Activated CD8-positive, alpha-beta T cell treated with anti-CD3 and anti-CD28 coated beads for 36 hours (primary cell): ENCODE measurements at regions not wholly inside any gene's neighbourhood (a gene's known extent, or its start where the extent isn't known, plus 50 kb on each side); places are given as distances from the start of the nearest gene placed in this dataset.

Experiments
- ATAC-seq: fragments of 200-7000 bp; cut with Tn5 transposase; one replicate; pipeline ENCODE4 v1.10.0; 2021; ENCODE audit warnings: mild to moderate bottlenecking, moderate library complexity
- CTCF ChIA-PET: fragments of 350-600 bp; sonication (Branson Sonifier 250); formaldehyde crosslinking; loops from one replicate; lab custom pipeline; 2021; ENCODE audit warnings: antibody characterized with exemption; lab: Charles Lee
- POLR2A ChIA-PET: fragments of 350-600 bp; sonication (Branson Sonifier 250); formaldehyde crosslinking; loops from one replicate; lab custom pipeline; 2021; ENCODE audit warnings: antibody characterized with exemption; lab: Charles Lee
- DNase-seq: peaks from one replicate; pipeline ENCODE4 v3.0.0-alpha.2; 2020
- H3K27ac Mint-ChIP-seq: one replicate; pipeline ENCODE4 v1.8.0; 2021; ENCODE audit warnings: mild to moderate bottlenecking, mixed read lengths
- H3K27me3 Mint-ChIP-seq: one replicate; pipeline ENCODE4 v1.8.0; 2021; ENCODE audit warnings: mixed read lengths
- H3K36me3 Mint-ChIP-seq: one replicate; pipeline ENCODE4 v1.8.0; 2021; ENCODE audit warnings: low read depth, mixed read lengths
- H3K4me1 Mint-ChIP-seq: one replicate; pipeline ENCODE4 v1.8.0; 2021; ENCODE audit warnings: low read depth, mixed read lengths
- H3K4me3 Mint-ChIP-seq: one replicate; pipeline ENCODE4 v1.8.0; 2021; ENCODE audit warnings: mild to moderate bottlenecking, moderate library complexity, mixed read lengths
- H3K9me3 Mint-ChIP-seq: one replicate; pipeline ENCODE4 v1.8.0; 2021; ENCODE audit warnings: mixed read lengths
- CTCF ChIP-seq: fragments of 200-600 bp; IDR thresholded peaks from one replicate; pipeline ENCODE4 v1.8.0; 2022; ENCODE audit warnings: antibody characterized with exemption, mild to moderate bottlenecking
- intact Hi-C: fragments of 100-400 bp; cut with micrococcal nuclease; formaldehyde crosslinking; loops from one replicate; pipeline ENCODE4 v1.10.0; 2022

GRCh38 chr14:42172304-42172703 is 565.6 kb downstream of the LRFN5 start:
- CTCF ChIA-PET = no interaction called here
- DNase-seq = no peak
- no peak overlapping the region for H3K4me3 Mint-ChIP-seq
- no peaks in the 10 kb centered on the region for H3K36me3 Mint-ChIP-seq
- no peaks in the 10 kb centered on the region for H3K27me3 Mint-ChIP-seq
- TF ChIP-seq CTCF = no peak
- POLR2A ChIA-PET = no interaction called here
- H3K27ac Mint-ChIP-seq = no peak overlapping the region
- H3K9me3 Mint-ChIP-seq = peaks cover 7% of the 10 kb centered on the region
- intact Hi-C loops = no loop called here
- no peak for ATAC-seq
- H3K4me1 Mint-ChIP-seq = no peaks in the 10 kb centered on the region

GRCh38 chr14:42163136-42163535 is 556.5 kb downstream of the LRFN5 start:
- ATAC-seq = no peak
- H3K27ac Mint-ChIP-seq = no peak overlapping the region
- CTCF ChIA-PET = no interaction called here
- H3K4me3 Mint-ChIP-seq = no peak overlapping the region
- no peaks in the 10 kb centered on the region for H3K4me1 Mint-ChIP-seq
- no peak for DNase-seq
- H3K27me3 Mint-ChIP-seq = no peaks in the 10 kb centered on the region
- intact Hi-C loops = no loop called here
- H3K9me3 Mint-ChIP-seq = peaks cover 2% of the 10 kb centered on the region
- no peak for TF ChIP-seq CTCF
- no peaks in the 10 kb centered on the region for H3K36me3 Mint-ChIP-seq
- POLR2A ChIA-PET = no interaction called here

GRCh38 chr14:42159138-42159537 is 552.5 kb downstream of the LRFN5 start:
- no peak for TF ChIP-seq CTCF
- ChIA-PET POLR2A (no interaction called here), CTCF (no interaction called here)
- ATAC-seq (no peak), DNase-seq (no peak)
- H3K4me1 Mint-ChIP-seq = no peaks in the 10 kb centered on the region
- no peaks in the 10 kb centered on the region for H3K27me3 Mint-ChIP-seq
- intact Hi-C loops = no loop called here
- no peak overlapping the region for H3K27ac Mint-ChIP-seq
- no peaks in the 10 kb centered on the region for H3K9me3 Mint-ChIP-seq
- H3K36me3 Mint-ChIP-seq = no peaks in the 10 kb centered on the region
- no peak overlapping the region for H3K4me3 Mint-ChIP-seq

- peaks cover 5% of the 10 kb centered on the region for H3K9me3 Mint-ChIP-seq
- no peak for TF ChIP-seq CTCF
- H3K27ac Mint-ChIP-seq = no peak overlapping the region
- no peaks in the 10 kb centered on the region for H3K4me1 Mint-ChIP-seq
- intact Hi-C loops = no loop called here
- ATAC-seq = no peak
- CTCF ChIA-PET = no interaction called here
- no peaks in the 10 kb centered on the region for H3K36me3 Mint-ChIP-seq
- POLR2A ChIA-PET = no interaction called here
- H3K27me3 Mint-ChIP-seq = no peaks in the 10 kb centered on the region
- DNase-seq = no peak
- no peak overlapping the region for H3K4me3 Mint-ChIP-seq
Measured at GRCh38 chr14:42149609-42150261, 543.1 kb downstream of the LRFN5 start.

- no peaks in the 10 kb centered on the region for H3K36me3 Mint-ChIP-seq
- no peak for ATAC-seq
- no peak for DNase-seq
- H3K9me3 Mint-ChIP-seq = peaks cover 5% of the 10 kb centered on the region
- H3K4me3 Mint-ChIP-seq = no peak overlapping the region
- intact Hi-C loops = no loop called here
- no peak for TF ChIP-seq CTCF
- CTCF ChIA-PET = no interaction called here
- H3K27ac Mint-ChIP-seq = no peak overlapping the region
- no peaks in the 10 kb centered on the region for H3K4me1 Mint-ChIP-seq
- POLR2A ChIA-PET = no interaction called here
- H3K27me3 Mint-ChIP-seq = no peaks in the 10 kb centered on the region
Measured at GRCh38 chr14:42145766-42146165, 539.1 kb downstream of the LRFN5 start.
